Activated naive CD4-positive, alpha-beta T cell treated with anti-CD3 and anti-CD28 coated beads, Interleukin-2, amount 10 ng/mL, durations not matched to agents 7 days and 5 days (primary cell): ENCODE measurements at regions not wholly inside any gene's neighbourhood (a gene's known extent, or its start where the extent isn't known, plus 50 kb on each side); places are given as distances from the start of the nearest gene placed in this dataset.

Experiments used
- CTCF ChIA-PET: fragments of 350-600 bp; sonication (Branson Sonifier 250); formaldehyde crosslinking; loops from one replicate; lab custom pipeline; 2021; ENCODE audit warnings: antibody characterized with exemption; lab: Charles Lee
- DNase-seq: peaks from one replicate; pipeline ENCODE4 v3.0.0-alpha.2; 2020
- H3K27ac Mint-ChIP-seq: one replicate; pipeline ENCODE4 v1.8.0; 2021; ENCODE audit warnings: mild to moderate bottlenecking, moderate library complexity, mixed read lengths
- H3K27me3 Mint-ChIP-seq: one replicate; pipeline ENCODE4 v1.8.0; 2021; ENCODE audit warnings: mild to moderate bottlenecking, mixed read lengths
- H3K36me3 Mint-ChIP-seq: one replicate; pipeline ENCODE4 v1.8.0; 2021; ENCODE audit warnings: mixed read lengths
- H3K4me1 Mint-ChIP-seq: one replicate; pipeline ENCODE4 v1.8.0; 2021; ENCODE audit warnings: mixed read lengths
- H3K4me3 Mint-ChIP-seq: one replicate; pipeline ENCODE4 v1.8.0; 2021; ENCODE audit warnings: mild to moderate bottlenecking, moderate library complexity, mixed read lengths
- H3K9me3 Mint-ChIP-seq: one replicate; pipeline ENCODE4 v1.8.0; 2021; ENCODE audit warnings: mixed read lengths

GRCh38 chr5:169415371-169415770, 114.4 kb upstream of the SLIT3 start:
- H3K27ac Mint-ChIP-seq = no peak overlapping the region
- CTCF ChIA-PET = no interaction called here
- no peak overlapping the region for H3K4me3 Mint-ChIP-seq
- no peaks in the 10 kb centered on the region for H3K36me3 Mint-ChIP-seq
- H3K9me3 Mint-ChIP-seq = no peaks in the 10 kb centered on the region
- H3K4me1 Mint-ChIP-seq = no peaks in the 10 kb centered on the region
- H3K27me3 Mint-ChIP-seq = peaks cover 5% of the 10 kb centered on the region
- DNase-seq = no peak

- Mint-ChIP-seq H3K27me3 (no peaks in the 10 kb centered on the region), H3K4me3 (no peak overlapping the region), H3K4me1 (no peaks in the 10 kb centered on the region), H3K9me3 (no peaks in the 10 kb centered on the region), H3K27ac (no peak overlapping the region), H3K36me3 (no peaks in the 10 kb centered on the region)
- DNase-seq = no peak
- CTCF ChIA-PET = no interaction called here
Measured at GRCh38 chr5:169413416-169413815, 112.5 kb upstream of the SLIT3 start.

- no peak for DNase-seq
- Mint-ChIP-seq H3K9me3 (no peaks in the 10 kb centered on the region), H3K27ac (no peak overlapping the region), H3K27me3 (no peaks in the 10 kb centered on the region), H3K36me3 (no peaks in the 10 kb centered on the region), H3K4me1 (no peaks in the 10 kb centered on the region), H3K4me3 (no peak overlapping the region)
- CTCF ChIA-PET = no interaction called here
Measured at GRCh38 chr5:169412831-169413230, 111.9 kb upstream of the SLIT3 start.

DNA sequence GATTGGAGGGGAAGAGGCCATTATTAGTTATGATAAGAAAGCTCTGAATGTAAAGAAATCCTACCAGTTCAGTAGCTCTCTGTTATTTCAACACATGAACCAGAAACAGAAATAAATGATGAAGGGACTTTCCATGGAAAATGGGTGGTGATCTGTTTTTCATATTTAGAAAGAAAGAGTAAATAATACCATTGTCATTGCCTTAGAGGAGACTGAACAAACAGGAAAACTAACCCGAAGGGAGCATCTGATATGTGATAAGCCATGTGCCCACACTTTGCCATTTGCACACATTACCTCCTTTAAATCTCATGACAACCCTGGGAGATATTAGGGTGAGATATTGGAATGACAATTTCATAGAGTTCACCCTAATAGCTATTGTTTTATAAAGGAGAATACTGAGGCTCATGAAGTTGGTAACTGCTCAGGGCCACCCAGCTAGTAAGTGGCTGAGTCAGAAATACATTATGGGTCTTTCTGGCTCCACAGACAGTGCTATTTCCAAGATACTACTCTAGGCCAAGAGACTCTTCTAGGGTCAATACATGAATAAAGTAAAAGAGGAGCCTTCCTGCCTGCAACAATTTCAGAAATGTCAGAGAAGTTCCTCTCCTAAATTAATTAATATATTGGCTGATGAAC, 111.0 kb upstream of the SLIT3 start:
- Mint-ChIP-seq H3K27ac (no peak overlapping the region), H3K36me3 (no peaks in the 10 kb centered on the region), H3K27me3 (no peaks in the 10 kb centered on the region), H3K4me1 (no peaks in the 10 kb centered on the region), H3K9me3 (no peaks in the 10 kb centered on the region), H3K4me3 (no peak overlapping the region)
- DNase-seq = no peak
- CTCF ChIA-PET = no interaction called here

- Mint-ChIP-seq H3K9me3 (no peaks in the 10 kb centered on the region), H3K36me3 (no peaks in the 10 kb centered on the region), H3K4me1 (no peaks in the 10 kb centered on the region), H3K4me3 (no peak overlapping the region), H3K27me3 (no peaks in the 10 kb centered on the region), H3K27ac (no peak overlapping the region)
- DNase-seq = no peak
- CTCF ChIA-PET = no interaction called here
Measured at GRCh38 chr5:169410996-169411783, 110.3 kb upstream of the SLIT3 start.

GRCh38 chr5:169408731-169409130, 107.8 kb upstream of the SLIT3 start:
- DNase-seq = no peak
- Mint-ChIP-seq H3K27me3 (no peaks in the 10 kb centered on the region), H3K36me3 (no peaks in the 10 kb centered on the region), H3K4me1 (no peaks in the 10 kb centered on the region), H3K4me3 (no peak overlapping the region), H3K27ac (no peak overlapping the region), H3K9me3 (no peaks in the 10 kb centered on the region)
- CTCF ChIA-PET = no interaction called here

DNA sequence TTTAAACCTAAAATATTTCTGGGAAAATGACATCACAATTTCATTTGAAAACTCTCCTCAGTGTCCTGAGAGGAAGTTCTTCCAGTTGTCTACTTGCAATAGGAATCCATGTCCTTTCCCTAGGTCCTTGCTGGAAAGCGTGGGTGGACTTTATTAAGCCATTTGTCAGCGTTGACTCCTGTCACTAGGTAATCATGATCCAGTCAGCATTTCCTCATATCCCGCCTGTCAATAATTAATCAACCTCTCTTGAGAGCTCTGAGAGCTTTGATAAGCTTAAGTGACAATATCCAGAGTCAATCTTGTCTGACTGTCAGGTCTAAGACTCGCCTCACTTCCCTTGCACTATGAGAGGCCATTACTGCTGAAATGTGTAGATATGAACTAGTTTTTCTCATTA, 107.2 kb upstream of the SLIT3 start:
- DNase-seq = no peak
- H3K27ac Mint-ChIP-seq = no peak overlapping the region
- no peaks in the 10 kb centered on the region for H3K36me3 Mint-ChIP-seq
- no peaks in the 10 kb centered on the region for H3K9me3 Mint-ChIP-seq
- H3K27me3 Mint-ChIP-seq = no peaks in the 10 kb centered on the region
- H3K4me3 Mint-ChIP-seq = no peak overlapping the region
- H3K4me1 Mint-ChIP-seq = no peaks in the 10 kb centered on the region
- CTCF ChIA-PET = no interaction called here

DNA sequence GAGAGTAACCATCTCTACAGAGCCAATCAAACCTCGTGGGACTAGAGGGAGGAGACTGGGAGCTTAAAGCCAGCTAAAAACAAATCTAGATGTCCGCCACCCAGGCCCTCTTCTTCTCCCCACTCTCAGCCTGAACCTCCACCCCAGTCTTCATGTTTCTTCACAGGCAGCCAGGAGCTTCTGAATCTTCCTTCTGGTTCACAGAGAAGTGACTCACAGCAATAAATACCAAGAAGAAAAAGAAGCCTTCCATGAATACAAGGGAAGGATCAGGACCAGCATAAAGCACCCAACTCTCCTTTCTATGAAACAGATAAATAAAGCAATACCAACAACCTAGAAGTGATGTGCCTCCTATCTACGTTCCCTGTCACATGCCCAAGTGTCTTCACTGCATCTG, 103.3 kb upstream of the SLIT3 start:
- no peak overlapping the region for H3K27ac Mint-ChIP-seq
- H3K27me3 Mint-ChIP-seq = no peaks in the 10 kb centered on the region
- no peaks in the 10 kb centered on the region for H3K4me1 Mint-ChIP-seq
- no peak overlapping the region for H3K4me3 Mint-ChIP-seq
- CTCF ChIA-PET = no interaction called here
- DNase-seq = no peak
- H3K36me3 Mint-ChIP-seq = no peaks in the 10 kb centered on the region
- H3K9me3 Mint-ChIP-seq = no peaks in the 10 kb centered on the region

GRCh38 chr5:169398515-169398914, 97.6 kb upstream of the SLIT3 start:
- Mint-ChIP-seq H3K36me3 (no peaks in the 10 kb centered on the region), H3K27me3 (no peaks in the 10 kb centered on the region), H3K9me3 (no peaks in the 10 kb centered on the region), H3K27ac (no peak overlapping the region), H3K4me3 (no peak overlapping the region), H3K4me1 (no peaks in the 10 kb centered on the region)
- CTCF ChIA-PET = no interaction called here
- no peak for DNase-seq

GRCh38 chr5:169395136-169395535, 94.2 kb upstream of the SLIT3 start:
- no peak overlapping the region for H3K4me3 Mint-ChIP-seq
- no peak overlapping the region for H3K27ac Mint-ChIP-seq
- no peaks in the 10 kb centered on the region for H3K27me3 Mint-ChIP-seq
- no peaks in the 10 kb centered on the region for H3K4me1 Mint-ChIP-seq
- DNase-seq = no peak
- CTCF ChIA-PET = no interaction called here
- H3K36me3 Mint-ChIP-seq = no peaks in the 10 kb centered on the region
- H3K9me3 Mint-ChIP-seq = no peaks in the 10 kb centered on the region

DNA sequence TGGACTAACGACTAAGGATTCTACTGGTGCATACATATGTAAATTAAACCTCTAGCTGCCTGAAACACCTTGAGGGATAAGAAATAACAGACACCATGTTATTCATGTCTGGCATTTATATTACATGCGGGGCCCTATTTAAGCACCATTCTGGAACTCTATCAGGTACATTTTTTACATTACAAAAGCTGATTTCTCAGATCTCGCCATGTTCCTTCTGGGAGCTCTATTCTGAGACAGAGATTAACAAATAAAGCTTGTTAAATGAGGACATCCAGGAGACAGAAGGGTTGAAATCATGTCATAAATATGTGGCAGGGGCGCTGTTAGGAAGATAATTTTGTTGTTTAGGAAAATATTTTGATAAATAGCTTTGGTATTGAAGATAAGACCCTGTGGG, 93.4 kb upstream of the SLIT3 start:
- DNase-seq = no peak
- Mint-ChIP-seq H3K4me3 (no peak overlapping the region), H3K27me3 (no peaks in the 10 kb centered on the region), H3K9me3 (no peaks in the 10 kb centered on the region), H3K36me3 (no peaks in the 10 kb centered on the region), H3K4me1 (no peaks in the 10 kb centered on the region), H3K27ac (no peak overlapping the region)
- CTCF ChIA-PET = no interaction called here

DNA sequence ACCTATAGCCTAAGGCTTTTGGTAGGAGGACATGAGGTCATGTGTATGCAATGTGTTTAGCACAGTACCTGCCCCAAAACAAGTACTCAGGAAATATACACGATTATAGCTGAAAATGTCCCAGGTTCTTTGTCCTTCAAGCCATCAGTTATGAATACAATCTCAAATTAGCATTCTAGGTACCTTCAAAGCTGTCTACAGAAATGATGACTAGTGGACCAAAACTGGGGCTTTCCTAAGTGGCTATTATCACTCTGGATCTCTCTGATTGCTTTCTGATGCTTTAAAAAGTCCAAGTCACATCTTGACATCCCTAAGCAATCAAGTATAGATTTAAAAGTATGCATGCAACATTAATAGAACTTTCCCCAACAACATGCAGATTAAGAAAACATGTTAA, 93.0 kb upstream of the SLIT3 start:
- H3K9me3 Mint-ChIP-seq = no peaks in the 10 kb centered on the region
- H3K4me3 Mint-ChIP-seq = no peak overlapping the region
- no peaks in the 10 kb centered on the region for H3K4me1 Mint-ChIP-seq
- H3K27me3 Mint-ChIP-seq = no peaks in the 10 kb centered on the region
- DNase-seq = no peak
- CTCF ChIA-PET = no interaction called here
- no peak overlapping the region for H3K27ac Mint-ChIP-seq
- H3K36me3 Mint-ChIP-seq = no peaks in the 10 kb centered on the region

GRCh38 chr5:169390265-169390664, 89.3 kb upstream of the SLIT3 start:
- no peaks in the 10 kb centered on the region for H3K27me3 Mint-ChIP-seq
- DNase-seq = no peak
- CTCF ChIA-PET = no interaction called here
- no peak overlapping the region for H3K27ac Mint-ChIP-seq
- no peaks in the 10 kb centered on the region for H3K9me3 Mint-ChIP-seq
- H3K4me1 Mint-ChIP-seq = no peaks in the 10 kb centered on the region
- H3K36me3 Mint-ChIP-seq = no peaks in the 10 kb centered on the region
- H3K4me3 Mint-ChIP-seq = no peak overlapping the region

DNA sequence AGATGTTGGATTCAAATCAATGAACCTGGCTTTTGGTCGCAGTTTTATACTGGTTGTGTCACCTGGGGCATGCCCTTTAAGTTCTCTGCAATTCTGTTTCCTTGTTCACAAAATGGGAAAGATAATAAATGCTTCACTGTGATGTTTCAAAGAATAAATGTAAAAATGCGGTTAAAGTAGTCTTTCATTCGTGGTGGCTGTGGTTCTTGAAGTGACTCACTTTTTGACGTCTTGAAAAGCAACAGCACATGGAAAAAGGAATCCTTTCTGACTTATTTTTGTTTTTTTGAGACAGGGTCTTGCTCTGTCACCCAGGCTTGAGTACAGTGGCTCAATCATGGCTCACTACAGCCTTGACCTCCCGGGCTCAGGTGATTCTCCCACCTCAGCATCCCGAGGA, 88.4 kb upstream of the SLIT3 start:
- CTCF ChIA-PET = no interaction called here
- no peak for DNase-seq

GRCh38 chr5:169385636-169386035, 84.7 kb upstream of the SLIT3 start:
- no peaks in the 10 kb centered on the region for H3K36me3 Mint-ChIP-seq
- H3K4me1 Mint-ChIP-seq = no peaks in the 10 kb centered on the region
- no peaks in the 10 kb centered on the region for H3K9me3 Mint-ChIP-seq
- CTCF ChIA-PET = no interaction called here
- no peak for DNase-seq
- H3K27ac Mint-ChIP-seq = no peak overlapping the region
- no peak overlapping the region for H3K4me3 Mint-ChIP-seq
- no peaks in the 10 kb centered on the region for H3K27me3 Mint-ChIP-seq

More for the DNA sequence above, 88.4 kb upstream of the SLIT3 start:
- Mint-ChIP-seq H3K27me3 (no peaks in the 10 kb centered on the region), H3K4me3 (no peak overlapping the region), H3K4me1 (no peaks in the 10 kb centered on the region), H3K27ac (no peak overlapping the region), H3K36me3 (no peaks in the 10 kb centered on the region), H3K9me3 (no peaks in the 10 kb centered on the region)
